ENCODE measurements at regions not wholly inside any gene's neighbourhood (a gene's known extent, or its start where the extent isn't known, plus 50 kb on each side); places are given as distances from the start of the nearest gene placed in this dataset.

DNA sequence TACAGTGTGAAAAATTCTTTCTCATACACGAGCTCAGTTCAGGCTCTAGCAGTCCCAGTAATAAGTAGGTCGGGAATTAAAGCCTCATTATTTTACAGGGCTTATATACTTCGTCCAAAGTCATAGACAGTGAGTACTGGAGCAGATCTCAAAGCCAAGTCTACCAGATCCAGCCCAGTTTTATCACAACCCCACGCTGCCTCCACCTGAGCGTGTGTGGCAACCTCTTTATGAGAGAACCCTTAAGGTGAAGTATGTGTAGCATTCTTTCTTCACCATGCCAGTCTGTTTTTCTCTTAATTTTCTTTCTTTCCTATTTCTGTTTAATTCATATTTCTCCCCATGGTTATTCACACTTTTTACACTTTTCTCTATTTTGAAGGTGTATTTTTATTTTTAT, 574.6 kb upstream of the ARPP21 start:
- Histone ChIP-seq H3K27ac (no peak overlapping the region), H3K36me3 (no peaks in the 10 kb centered on the region), H3K4me3 (no peak overlapping the region), H3K27me3 (no peaks in the 10 kb centered on the region), H3K4me1 (no peaks in the 10 kb centered on the region), H3K9me3 (no peaks in the 10 kb centered on the region)
- intact Hi-C loops (cut with DNase I), result no loop called here
- no peak for DNase-seq (ENCODE audit: low spot score in 2 of 2)
- TF ChIP-seq, protein P1, sequence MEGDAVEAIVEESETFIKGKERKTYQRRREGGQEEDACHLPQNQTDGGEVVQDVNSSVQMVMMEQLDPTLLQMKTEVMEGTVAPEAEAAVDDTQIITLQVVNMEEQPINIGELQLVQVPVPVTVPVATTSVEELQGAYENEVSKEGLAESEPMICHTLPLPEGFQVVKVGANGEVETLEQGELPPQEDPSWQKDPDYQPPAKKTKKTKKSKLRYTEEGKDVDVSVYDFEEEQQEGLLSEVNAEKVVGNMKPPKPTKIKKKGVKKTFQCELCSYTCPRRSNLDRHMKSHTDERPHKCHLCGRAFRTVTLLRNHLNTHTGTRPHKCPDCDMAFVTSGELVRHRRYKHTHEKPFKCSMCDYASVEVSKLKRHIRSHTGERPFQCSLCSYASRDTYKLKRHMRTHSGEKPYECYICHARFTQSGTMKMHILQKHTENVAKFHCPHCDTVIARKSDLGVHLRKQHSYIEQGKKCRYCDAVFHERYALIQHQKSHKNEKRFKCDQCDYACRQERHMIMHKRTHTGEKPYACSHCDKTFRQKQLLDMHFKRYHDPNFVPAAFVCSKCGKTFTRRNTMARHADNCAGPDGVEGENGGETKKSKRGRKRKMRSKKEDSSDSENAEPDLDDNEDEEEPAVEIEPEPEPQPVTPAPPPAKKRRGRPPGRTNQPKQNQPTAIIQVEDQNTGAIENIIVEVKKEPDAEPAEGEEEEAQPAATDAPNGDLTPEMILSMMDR (IDR thresholded peaks at IDR 0.05), result no peak

DNA sequence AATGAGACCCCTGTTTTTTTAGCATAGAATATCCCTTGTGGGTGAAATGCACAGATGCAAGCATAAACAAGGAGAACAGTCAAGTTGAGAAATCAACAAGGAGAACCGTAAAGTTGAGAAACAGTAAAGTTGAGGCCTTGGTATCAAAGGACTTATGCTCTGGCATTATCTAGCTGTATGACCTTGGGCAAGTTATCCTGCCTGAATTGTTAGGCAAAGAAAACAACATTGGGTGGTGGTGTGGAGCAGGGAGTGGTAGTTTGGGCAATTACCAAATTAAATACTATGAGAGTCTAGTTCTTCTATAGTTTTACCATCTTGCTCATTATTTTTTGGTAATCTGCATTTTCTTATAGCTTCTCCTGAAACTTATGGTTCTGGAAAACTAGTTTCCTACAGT, 573.4 kb upstream of the ARPP21 start:
- no peak for DNase-seq (ENCODE audit: low spot score in 2 of 2)
- Histone ChIP-seq H3K9me3 (no peaks in the 10 kb centered on the region), H3K4me3 (no peak overlapping the region), H3K36me3 (no peaks in the 10 kb centered on the region), H3K27me3 (no peaks in the 10 kb centered on the region), H3K4me1 (no peaks in the 10 kb centered on the region), H3K27ac (no peak overlapping the region)
- intact Hi-C loops (cut with DNase I), result no loop called here
- TF ChIP-seq, protein P1 (IDR thresholded peaks at IDR 0.05), result no peak

- Histone ChIP-seq H3K4me1 (no peaks in the 10 kb centered on the region), H3K4me3 (no peak overlapping the region), H3K36me3 (no peaks in the 10 kb centered on the region), H3K27ac (no peak overlapping the region), H3K27me3 (no peaks in the 10 kb centered on the region), H3K9me3 (no peaks in the 10 kb centered on the region)
- intact Hi-C loops (cut with DNase I), result no loop called here
- TF ChIP-seq, protein P1 (IDR thresholded peaks at IDR 0.05), result no peak
- no peak for DNase-seq (ENCODE audit: low spot score in 2 of 2)
These were observed 571.6 kb upstream of the ARPP21 start for GRCh38 chr3:35067750-35068149.

- no peaks in the 10 kb centered on the region for H3K9me3 ChIP-seq
- H3K4me3 ChIP-seq, result no peak overlapping the region
- intact Hi-C loops (cut with DNase I), result no loop called here
- H3K27me3 ChIP-seq, result no peaks in the 10 kb centered on the region
- H3K27ac ChIP-seq, result no peak overlapping the region
- no peak for DNase-seq (ENCODE audit: low spot score in 2 of 2)
- no peaks in the 10 kb centered on the region for H3K36me3 ChIP-seq
- H3K4me1 ChIP-seq, result no peaks in the 10 kb centered on the region
- TF ChIP-seq, protein P1 (IDR thresholded peaks at IDR 0.05), result no peak
These were observed 569.2 kb upstream of the ARPP21 start for GRCh38 chr3:35070088-35070487.

DNA sequence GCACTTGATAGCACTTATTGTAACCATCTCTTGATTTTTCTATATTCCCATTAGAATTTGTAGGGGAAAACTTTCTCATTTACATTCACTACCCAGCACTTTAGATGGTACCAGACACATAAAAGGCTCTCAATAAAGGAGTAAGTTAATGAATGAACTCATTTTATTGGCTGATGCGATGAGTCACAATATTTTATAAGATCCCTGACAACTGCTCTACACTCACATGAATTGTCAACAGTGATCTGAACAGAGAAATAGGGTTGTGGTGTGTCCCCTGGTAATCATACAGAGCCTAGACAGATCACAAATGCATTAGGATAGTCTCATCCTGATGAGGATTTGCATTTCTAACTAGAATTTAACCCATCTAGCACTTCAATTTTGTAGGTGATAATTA, 567.6 kb upstream of the ARPP21 start:
- intact Hi-C loops (cut with DNase I), result no loop called here
- Histone ChIP-seq H3K4me3 (no peak overlapping the region), H3K27me3 (no peaks in the 10 kb centered on the region), H3K4me1 (no peaks in the 10 kb centered on the region), H3K36me3 (no peaks in the 10 kb centered on the region), H3K9me3 (no peaks in the 10 kb centered on the region), H3K27ac (no peak overlapping the region)
- DNase-seq (ENCODE audit: low spot score in 2 of 2), result no peak
- TF ChIP-seq, protein P1 (IDR thresholded peaks at IDR 0.05), result no peak

GRCh38 chr3:35078780-35079179, 560.5 kb upstream of the ARPP21 start:
- H3K9me3 ChIP-seq, result no peaks in the 10 kb centered on the region
- TF ChIP-seq, protein P1 (IDR thresholded peaks at IDR 0.05), result no peak
- H3K4me1 ChIP-seq, result no peaks in the 10 kb centered on the region
- no peaks in the 10 kb centered on the region for H3K36me3 ChIP-seq
- no peak overlapping the region for H3K27ac ChIP-seq
- DNase-seq (ENCODE audit: low spot score in 2 of 2), result no peak
- no peaks in the 10 kb centered on the region for H3K27me3 ChIP-seq
- no peak overlapping the region for H3K4me3 ChIP-seq
- intact Hi-C loops (cut with DNase I), result no loop called here

Data from ascending aorta (tissue), 2 donors.